Nephron (organoid): ENCODE measurements at regions not wholly inside any gene's neighbourhood (a gene's known extent, or its start where the extent isn't known, plus 50 kb on each side); places are given as distances from the start of the nearest gene placed in this dataset.
"Not testable (repeated sequence)": the region's sequence is repeated elsewhere in the genome, so short reads cannot be mapped to it uniquely, and the experiment has no call there.

Experiments used
- H3K27ac Mint-ChIP-seq, 3 experiments: 2 replicates each; pipeline ENCODE4 v1.8.0; 2020; ENCODE audit warnings: mixed read lengths in 3 of 3, mild to moderate bottlenecking in 2 of 3, moderate library complexity in 1 of 3
- H3K27me3 Mint-ChIP-seq: 2 replicates; pipeline ENCODE4 v1.8.0; 2021; ENCODE audit warnings: low read depth, mild to moderate bottlenecking, moderate library complexity, mixed read lengths
- H3K36me3 Mint-ChIP-seq: 2 replicates; pipeline ENCODE4 v1.8.0; 2020; ENCODE audit warnings: low read depth, mixed read lengths
- H3K4me1 Mint-ChIP-seq: 2 replicates; pipeline ENCODE4 v1.8.0; 2020; ENCODE audit warnings: mixed read lengths
- H3K4me3 Mint-ChIP-seq, 3 experiments: 2 replicates each; pipeline ENCODE4 v1.8.0; 2020; ENCODE audit warnings: mild to moderate bottlenecking in 3 of 3, mixed read lengths in 3 of 3, moderate library complexity in 2 of 3
- H3K9me3 Mint-ChIP-seq: 2 replicates; pipeline ENCODE4 v1.8.0; 2020; ENCODE audit warnings: mixed read lengths
- CTCF ChIP-seq, 3 experiments: fragments of 200-600 bp; sonication (generic); IDR thresholded peaks; one replicate each; pipeline ENCODE4 v1.5.0; 2021; ENCODE audit warnings: antibody characterized with exemption in 3 of 3; ENCODE audit not compliant: unreplicated experiment in 3 of 3

GRCh38 chr7:34220506-34221185 lies 315.3 kb downstream of the BMPER start:
- no peak overlapping the region for H3K27ac Mint-ChIP-seq
- no peaks in the 10 kb centered on the region for H3K36me3 Mint-ChIP-seq
- no peak overlapping the region for H3K4me3 Mint-ChIP-seq
- peaks cover 7% of the 10 kb centered on the region for H3K27me3 Mint-ChIP-seq
- TF ChIP-seq CTCF (IDR thresholded peaks at IDR 0.05; ENCODE audit: unreplicated experiment in 3 of 3): no peak
- no peaks in the 10 kb centered on the region for H3K9me3 Mint-ChIP-seq
- H3K4me1 Mint-ChIP-seq: peaks cover 21% of the 10 kb centered on the region

- TF ChIP-seq CTCF (IDR thresholded peaks at IDR 0.05; ENCODE audit: unreplicated experiment in 3 of 3): no peak
- Mint-ChIP-seq H3K36me3 (no peaks in the 10 kb centered on the region), H3K27ac (no peak overlapping the region), H3K27me3 (peaks cover 16% of the 10 kb centered on the region), H3K4me1 (peaks cover 17% of the 10 kb centered on the region), H3K4me3 (no peak overlapping the region), H3K9me3 (no peaks in the 10 kb centered on the region)
Measured at GRCh38 chr7:34222316-34222715, 317.0 kb downstream of the BMPER start.

- Mint-ChIP-seq H3K4me1 (peaks cover 20% of the 10 kb centered on the region), H3K36me3 (no peaks in the 10 kb centered on the region), H3K27me3 (peaks cover 19% of the 10 kb centered on the region), H3K9me3 (no peaks in the 10 kb centered on the region), H3K4me3 (no peak overlapping the region), H3K27ac (no peak overlapping the region)
- TF ChIP-seq CTCF (IDR thresholded peaks at IDR 0.05; ENCODE audit: unreplicated experiment in 3 of 3): no peak
Measured at GRCh38 chr7:34222722-34223121, 317.4 kb downstream of the BMPER start.

GRCh38 chr7:34224281-34224680 lies 318.9 kb downstream of the BMPER start:
- no peaks in the 10 kb centered on the region for H3K36me3 Mint-ChIP-seq
- no peaks in the 10 kb centered on the region for H3K9me3 Mint-ChIP-seq
- TF ChIP-seq CTCF (IDR thresholded peaks at IDR 0.05; ENCODE audit: unreplicated experiment in 3 of 3): no peak
- H3K4me1 Mint-ChIP-seq: peaks cover 13% of the 10 kb centered on the region
- H3K27me3 Mint-ChIP-seq: peaks cover 19% of the 10 kb centered on the region
- no peak overlapping the region for H3K4me3 Mint-ChIP-seq
- peak overlapping the region in 1 of 3 experiments; percentile 27 for H3K27ac Mint-ChIP-seq

GRCh38 chr7:34225193-34225592 lies 319.9 kb downstream of the BMPER start:
- no peak for TF ChIP-seq CTCF (IDR thresholded peaks at IDR 0.05; ENCODE audit: unreplicated experiment in 3 of 3)
- Mint-ChIP-seq H3K4me1 (peaks cover 11% of the 10 kb centered on the region), H3K27ac (no peak overlapping the region), H3K9me3 (peaks cover 2% of the 10 kb centered on the region), H3K27me3 (peaks cover 22% of the 10 kb centered on the region), H3K4me3 (no peak overlapping the region), H3K36me3 (no peaks in the 10 kb centered on the region)

GRCh38 chr7:34227525-34227924 lies 322.2 kb downstream of the BMPER start:
- H3K27ac Mint-ChIP-seq: peak overlapping the region in 1 of 3 experiments; percentile 25
- H3K4me3 Mint-ChIP-seq: no peak overlapping the region
- H3K27me3 Mint-ChIP-seq: peaks cover 16% of the 10 kb centered on the region
- H3K36me3 Mint-ChIP-seq: no peaks in the 10 kb centered on the region
- H3K4me1 Mint-ChIP-seq: peaks cover 7% of the 10 kb centered on the region
- TF ChIP-seq CTCF (IDR thresholded peaks at IDR 0.05; ENCODE audit: unreplicated experiment in 3 of 3): no peak
- H3K9me3 Mint-ChIP-seq: peaks cover 17% of the 10 kb centered on the region

- H3K27me3 Mint-ChIP-seq, H3K27ac Mint-ChIP-seq, H3K36me3 Mint-ChIP-seq, H3K4me1 Mint-ChIP-seq, H3K4me3 Mint-ChIP-seq: not testable (repeated sequence)
- H3K9me3 Mint-ChIP-seq: peaks cover 25% of the 10 kb centered on the region
Measured at GRCh38 chr7:34235101-34235500, 329.8 kb downstream of the BMPER start.
